ENCODE measurements at regions not wholly inside any gene's neighbourhood (a gene's known extent, or its start where the extent isn't known, plus 50 kb on each side); places are given as distances from the start of the nearest gene placed in this dataset.

- Histone ChIP-seq H3K4me1 (no peaks in the 10 kb centered on the region), H3K27me3 (no peaks in the 10 kb centered on the region), H3K4me3 (no peak overlapping the region), H3K27ac (no peak overlapping the region), H3K9me3 (no peaks in the 10 kb centered on the region), H3K36me3 (no peaks in the 10 kb centered on the region)
- TF ChIP-seq CTCF (IDR thresholded peaks at IDR 0.05) (no peak), POLR2A (IDR thresholded peaks at IDR 0.05) (no peak), EP300 (IDR thresholded peaks at IDR 0.05; ENCODE audit: low read depth) (no peak), POLR2AphosphoS5 (IDR thresholded peaks at IDR 0.05) (no peak)
- 49 to 55% methylated on average over 3 of the region's 3 CpGs for WGBS, 2 donors (ENCODE audit: low coverage in 1 of 2)
- in situ Hi-C loops (cut with MboI; ENCODE audit: low pct_ligation_motif_present in 1 of 4, low pct_unique_long_range_greater_than_20kb in 1 of 4, low sequenced_read_pairs in 3 of 4) (no loop called here), intact Hi-C loops (cut with DNase I; ENCODE audit: low total_unique reads) (no loop called here)
- DNase-seq: no peak
Observed at GRCh38 chr4:116055857-116056827, 942.7 kb upstream of the NDST4 start.

- Histone ChIP-seq H3K27me3 (no peaks in the 10 kb centered on the region), H3K4me1 (no peaks in the 10 kb centered on the region), H3K27ac (no peak overlapping the region), H3K4me3 (no peak overlapping the region), H3K36me3 (no peaks in the 10 kb centered on the region), H3K9me3 (no peaks in the 10 kb centered on the region)
- in situ Hi-C loops (cut with MboI; ENCODE audit: low pct_ligation_motif_present in 1 of 4, low pct_unique_long_range_greater_than_20kb in 1 of 4, low sequenced_read_pairs in 3 of 4) (no loop called here), intact Hi-C loops (cut with DNase I; ENCODE audit: low total_unique reads) (loop anchor here (1.0 kb wide), 1 partner anchor 10 kb away; no protein-coding TSS in a partner anchor)
- no peak for TF ChIP-seq POLR2AphosphoS5 (IDR thresholded peaks at IDR 0.05)
- no peak for TF ChIP-seq POLR2A (IDR thresholded peaks at IDR 0.05)
- TF ChIP-seq CTCF (IDR thresholded peaks at IDR 0.05): no peak
- no peak for TF ChIP-seq EP300 (IDR thresholded peaks at IDR 0.05; ENCODE audit: low read depth)
- no peak for DNase-seq
- WGBS, 2 donors (ENCODE audit: low coverage in 1 of 2): 63 to 89% methylated on average over 2 of the region's 2 CpGs
Observed at GRCh38 chr4:116027311-116027710, 913.9 kb upstream of the NDST4 start.

- Histone ChIP-seq H3K36me3 (no peaks in the 10 kb centered on the region), H3K4me1 (no peaks in the 10 kb centered on the region), H3K27me3 (no peaks in the 10 kb centered on the region), H3K27ac (no peak overlapping the region), H3K4me3 (no peak overlapping the region), H3K9me3 (peaks cover 0 to 3% of the 10 kb centered on the region in 2 donors)
- DNase-seq: no peak
- in situ Hi-C loops (cut with MboI; ENCODE audit: low pct_ligation_motif_present in 1 of 4, low pct_unique_long_range_greater_than_20kb in 1 of 4, low sequenced_read_pairs in 3 of 4): no loop called here
- 29% methylated on average over 1 of the region's 1 CpG; no CpG with 5 or more reads in 1 of the 2 donors for WGBS, 2 donors (ENCODE audit: low coverage in 1 of 2)
- intact Hi-C loops (cut with DNase I; ENCODE audit: low total_unique reads): no loop called here
- TF ChIP-seq CTCF (IDR thresholded peaks at IDR 0.05): no peak
- no peak for TF ChIP-seq EP300 (IDR thresholded peaks at IDR 0.05; ENCODE audit: low read depth)
- no peak for TF ChIP-seq POLR2AphosphoS5 (IDR thresholded peaks at IDR 0.05)
Observed at GRCh38 chr4:116024954-116025708, 911.7 kb upstream of the NDST4 start.

GRCh38 chr4:116023049-116023448 lies 909.6 kb upstream of the NDST4 start:
- in situ Hi-C loops (cut with MboI; ENCODE audit: low pct_ligation_motif_present in 1 of 4, low pct_unique_long_range_greater_than_20kb in 1 of 4, low sequenced_read_pairs in 3 of 4) (no loop called here), intact Hi-C loops (cut with DNase I; ENCODE audit: low total_unique reads) (no loop called here)
- DNase-seq: no peak
- Histone ChIP-seq H3K27ac (no peak overlapping the region), H3K27me3 (no peaks in the 10 kb centered on the region), H3K36me3 (no peaks in the 10 kb centered on the region), H3K9me3 (peaks cover 0 to 6% of the 10 kb centered on the region in 2 donors), H3K4me1 (no peaks in the 10 kb centered on the region), H3K4me3 (no peak overlapping the region)
- 95 to 96% methylated on average over 5 of the region's 5 CpGs for WGBS, 2 donors (ENCODE audit: low coverage in 1 of 2)
- TF ChIP-seq EP300 (IDR thresholded peaks at IDR 0.05; ENCODE audit: low read depth) (no peak), POLR2AphosphoS5 (IDR thresholded peaks at IDR 0.05) (no peak), CTCF (IDR thresholded peaks at IDR 0.05) (no peak), POLR2A (IDR thresholded peaks at IDR 0.05) (no peak)

Measured in transverse colon (tissue), 4 donors.